Ovary (tissue), 3 donors: ENCODE measurements at regions not wholly inside any gene's neighbourhood (a gene's known extent, or its start where the extent isn't known, plus 50 kb on each side); places are given as distances from the start of the nearest gene placed in this dataset.

Experiments used
- CTCF ChIP-seq, 3 donors: fragments of 450-650 bp in 2 of 3; fragments of 200-600 bp in 1 of 3; IDR thresholded peaks; one replicate each; pipeline versions ENCODE4 v1.5.1 to v1.8.0; 2016 to 2022; ENCODE audit warnings: antibody characterized with exemption in 3 of 3, mild to moderate bottlenecking in 1 of 3
- POLR2A ChIP-seq: fragments of 450-650 bp; IDR thresholded peaks from one replicate; pipeline ENCODE4 v1.6.1; 2017; ENCODE audit warnings: antibody characterized with exemption, mild to moderate bottlenecking, moderate library complexity
- donor health status: DM: no; HTN: no; CAD: no.

- TF ChIP-seq CTCF (IDR thresholded peaks at IDR 0.05), result no peak
- no peak for TF ChIP-seq POLR2A
Measured at GRCh38 chr14:98114946-98115345, 1157.1 kb downstream of the BCL11B start.
